Mesendoderm (in vitro differentiated cells): ENCODE measurements at regions not wholly inside any gene's neighbourhood (a gene's known extent, or its start where the extent isn't known, plus 50 kb on each side); places are given as distances from the start of the nearest gene placed in this dataset.
A peak's percentile ranks its signal among the peaks of the same experiment; 100 is the strongest.
"Not testable (repeated sequence)": the region's sequence is repeated elsewhere in the genome, so short reads cannot be mapped to it uniquely, and the experiment has no call there.

ENCODE experiments used
- DNase-seq: peaks from one replicate; pipeline ENCODE4 v3.0.0; 2013
- H2AK5ac ChIP-seq: 2 replicates; pipeline ENCODE4 v1.6.1; 2013; ENCODE audit warnings: low read length, inconsistent platforms
- H2BK120ac ChIP-seq: 2 replicates; pipeline ENCODE4 v1.6.1; 2013; ENCODE audit warnings: low read depth, mild to moderate bottlenecking, low read length, moderate library complexity, mixed read lengths
- H2BK15ac ChIP-seq: replicated peaks from 2 replicates; pipeline ENCODE4 v1.6.1; 2013; ENCODE audit warnings: low read depth, mild to moderate bottlenecking, moderate library complexity
- H2BK5ac ChIP-seq: 2 replicates; pipeline ENCODE4 v1.6.1; 2013; ENCODE audit warnings: low read length, inconsistent platforms
- H3K18ac ChIP-seq: 2 replicates; pipeline ENCODE4 v1.6.1; 2013; ENCODE audit warnings: mild to moderate bottlenecking, low read length, mixed read lengths
- H3K23ac ChIP-seq: one replicate; pipeline ENCODE4 v1.6.1; 2013; ENCODE audit warnings: low read length
- H3K27ac ChIP-seq: 2 replicates; pipeline ENCODE4 v1.5.1; 2013; ENCODE audit warnings: low read depth, mild to moderate bottlenecking, inconsistent platforms, low read length, moderate library complexity
- H3K27me3 ChIP-seq: 2 replicates; pipeline ENCODE4 v1.6.1; 2013; ENCODE audit warnings: low read length, control low read depth, mild to moderate bottlenecking, inconsistent platforms; ENCODE audit not compliant: insufficient read depth, poor library complexity
- H3K36me3 ChIP-seq: 2 replicates; pipeline ENCODE4 v1.6.1; 2013; ENCODE audit warnings: low read length, inconsistent platforms; ENCODE audit not compliant: control insufficient read depth, insufficient read depth
- H3K4ac ChIP-seq: one replicate; pipeline ENCODE4 v1.6.1; 2013; ENCODE audit warnings: low read depth, mild to moderate bottlenecking, low read length, moderate library complexity
- H3K4me1 ChIP-seq: 2 replicates; pipeline ENCODE4 v1.6.1; 2013; ENCODE audit warnings: low read depth, low read length, inconsistent platforms; ENCODE audit not compliant: control insufficient read depth
- H3K4me2 ChIP-seq: 2 replicates; pipeline ENCODE4 v1.6.1; 2013; ENCODE audit warnings: low read length
- H3K4me3 ChIP-seq: 2 replicates; pipeline ENCODE4 v1.5.1; 2013; ENCODE audit warnings: mild to moderate bottlenecking, low read length
- H3K56ac ChIP-seq: one replicate; pipeline ENCODE4 v1.6.1; 2013; ENCODE audit warnings: low read length
- H3K79me1 ChIP-seq: 2 replicates; pipeline ENCODE4 v1.6.1; 2013; ENCODE audit warnings: low read length, inconsistent platforms
- H3K79me2 ChIP-seq: 2 replicates; pipeline ENCODE4 v1.6.1; 2013; ENCODE audit warnings: mild to moderate bottlenecking, low read length; ENCODE audit not compliant: control insufficient read depth, insufficient read depth
- H3K9ac ChIP-seq: 2 replicates; pipeline ENCODE4 v1.6.1; 2013; ENCODE audit warnings: low read length, inconsistent platforms
- H4K5ac ChIP-seq: one replicate; pipeline ENCODE4 v1.6.1; 2013; ENCODE audit warnings: low read length
- H4K8ac ChIP-seq: one replicate; pipeline ENCODE4 v1.6.1; 2013; ENCODE audit warnings: low read depth, mild to moderate bottlenecking, control low read depth, low read length, moderate library complexity
- WGBS: extraction: QIAGEN DNeasy Blood & Tissue Kit; methylation state at CpG from one replicate; pipeline ENCODE4 v1.1.7; 2013; ENCODE audit warnings: low lambda C conversion rate, missing lambda C conversion rate; ENCODE audit not compliant: insufficient coverage; ENCODE audit errors: extremely low coverage; 5-methylcytosine and 5-hydroxymethylcytosine counted together

- not testable (repeated sequence) for H3K79me1 ChIP-seq, H3K27me3 ChIP-seq, H2BK120ac ChIP-seq, H3K4ac ChIP-seq, DNase-seq, H4K5ac ChIP-seq, H3K4me2 ChIP-seq, H3K9ac ChIP-seq, H3K79me2 ChIP-seq, H4K8ac ChIP-seq, H3K4me1 ChIP-seq, H2AK5ac ChIP-seq, H2BK15ac ChIP-seq, H3K18ac ChIP-seq, H3K36me3 ChIP-seq, H2BK5ac ChIP-seq, H3K23ac ChIP-seq, H3K56ac ChIP-seq, H3K4me3 ChIP-seq, H3K27ac ChIP-seq
Observed at GRCh38 chr12:85433148-85433547, 153.1 kb downstream of the ALX1 start.

GRCh38 chr12:85440271-85440670 lies 160.3 kb downstream of the ALX1 start:
- no peaks in the 10 kb centered on the region for H3K79me2 ChIP-seq
- H3K36me3 ChIP-seq: no peaks in the 10 kb centered on the region
- H3K4ac ChIP-seq: no peak overlapping the region
- no peak overlapping the region for H3K27ac ChIP-seq
- H3K79me1 ChIP-seq: no peaks in the 10 kb centered on the region
- H3K4me1 ChIP-seq: no peaks in the 10 kb centered on the region
- no peak overlapping the region for H2AK5ac ChIP-seq
- no peak overlapping the region for H2BK15ac ChIP-seq
- no peak overlapping the region for H3K18ac ChIP-seq
- no peak overlapping the region for H3K9ac ChIP-seq
- H3K56ac ChIP-seq: no peak overlapping the region
- H4K8ac ChIP-seq: no peak overlapping the region
- DNase-seq: peak; percentile 67
- H2BK5ac ChIP-seq: no peak overlapping the region
- no peak overlapping the region for H3K4me3 ChIP-seq
- H2BK120ac ChIP-seq: no peak overlapping the region
- H4K5ac ChIP-seq: no peak overlapping the region
- H3K27me3 ChIP-seq: no peaks in the 10 kb centered on the region
- no CpG with 5 or more reads among the region's 1 CpG for WGBS
- no peak overlapping the region for H3K23ac ChIP-seq
- H3K4me2 ChIP-seq: no peak overlapping the region

GRCh38 chr12:85441025-85441424 lies 161.0 kb downstream of the ALX1 start:
- Histone ChIP-seq H3K9ac (no peak overlapping the region), H3K4ac (no peak overlapping the region), H3K79me1 (no peaks in the 10 kb centered on the region), H3K23ac (no peak overlapping the region), H2AK5ac (no peak overlapping the region), H2BK5ac (no peak overlapping the region), H3K36me3 (no peaks in the 10 kb centered on the region), H3K56ac (no peak overlapping the region), H3K4me1 (peaks cover 2% of the 10 kb centered on the region), H2BK15ac (peak overlapping the region; percentile 85), H3K79me2 (no peaks in the 10 kb centered on the region), H3K4me3 (no peak overlapping the region), H4K5ac (no peak overlapping the region), H3K27me3 (no peaks in the 10 kb centered on the region), H4K8ac (no peak overlapping the region), H2BK120ac (no peak overlapping the region), H3K27ac (no peak overlapping the region), H3K4me2 (no peak overlapping the region), H3K18ac (peak overlapping the region; percentile 75)
- no CpG with 5 or more reads among the region's 3 CpGs for WGBS
- DNase-seq: no peak

GRCh38 chr12:85441741-85442140 lies 161.7 kb downstream of the ALX1 start:
- no peak overlapping the region for H4K8ac ChIP-seq
- no peak overlapping the region for H2BK15ac ChIP-seq
- no peak overlapping the region for H2BK5ac ChIP-seq
- H2AK5ac ChIP-seq: no peak overlapping the region
- no peaks in the 10 kb centered on the region for H3K79me1 ChIP-seq
- no peak overlapping the region for H3K56ac ChIP-seq
- no peak overlapping the region for H4K5ac ChIP-seq
- no CpG with 5 or more reads among the region's 1 CpG for WGBS
- DNase-seq: no peak
- H3K4ac ChIP-seq: no peak overlapping the region
- no peak overlapping the region for H3K9ac ChIP-seq
- no peaks in the 10 kb centered on the region for H3K36me3 ChIP-seq
- no peaks in the 10 kb centered on the region for H3K79me2 ChIP-seq
- no peak overlapping the region for H3K4me2 ChIP-seq
- no peak overlapping the region for H3K4me3 ChIP-seq
- H3K4me1 ChIP-seq: peaks cover 2% of the 10 kb centered on the region
- H3K18ac ChIP-seq: no peak overlapping the region
- H2BK120ac ChIP-seq: no peak overlapping the region
- H3K23ac ChIP-seq: no peak overlapping the region
- no peak overlapping the region for H3K27ac ChIP-seq
- no peaks in the 10 kb centered on the region for H3K27me3 ChIP-seq

GRCh38 chr12:85445060-85445938 lies 165.3 kb downstream of the ALX1 start:
- peak; percentile 55 for DNase-seq
- WGBS: no CpG with 5 or more reads among the region's 6 CpGs
- H3K4ac ChIP-seq: no peak overlapping the region
- no peak overlapping the region for H3K27ac ChIP-seq
- no peaks in the 10 kb centered on the region for H3K79me2 ChIP-seq
- peaks cover 6% of the 10 kb centered on the region for H3K4me1 ChIP-seq
- H2BK120ac ChIP-seq: peak overlapping the region; percentile 17
- H3K27me3 ChIP-seq: no peaks in the 10 kb centered on the region
- H3K36me3 ChIP-seq: no peaks in the 10 kb centered on the region
- peak overlapping the region; percentile 81 for H3K56ac ChIP-seq
- H4K8ac ChIP-seq: no peak overlapping the region
- no peak overlapping the region for H3K18ac ChIP-seq
- H3K9ac ChIP-seq: no peak overlapping the region
- no peak overlapping the region for H2BK15ac ChIP-seq
- peak overlapping the region; percentile 31 for H2BK5ac ChIP-seq
- no peak overlapping the region for H3K23ac ChIP-seq
- no peak overlapping the region for H3K4me2 ChIP-seq
- H3K79me1 ChIP-seq: no peaks in the 10 kb centered on the region
- no peak overlapping the region for H4K5ac ChIP-seq
- no peak overlapping the region for H2AK5ac ChIP-seq
- H3K4me3 ChIP-seq: no peak overlapping the region

GRCh38 chr12:85448031-85448430 lies 168.0 kb downstream of the ALX1 start:
- Histone ChIP-seq H3K18ac (no peak overlapping the region), H3K27ac (peak overlapping the region; percentile 9), H3K36me3 (no peaks in the 10 kb centered on the region), H4K8ac (no peak overlapping the region), H3K4me1 (peaks cover 6% of the 10 kb centered on the region), H2BK5ac (peak overlapping the region; percentile 91), H3K4ac (no peak overlapping the region), H3K9ac (peak overlapping the region; percentile 15), H3K23ac (no peak overlapping the region), H2AK5ac (peak overlapping the region; percentile 87), H2BK120ac (no peak overlapping the region), H3K79me1 (no peaks in the 10 kb centered on the region), H4K5ac (peak overlapping the region; percentile 9), H2BK15ac (peak overlapping the region; percentile 59), H3K27me3 (no peaks in the 10 kb centered on the region), H3K4me3 (no peak overlapping the region), H3K56ac (peak overlapping the region; percentile 75), H3K79me2 (no peaks in the 10 kb centered on the region), H3K4me2 (no peak overlapping the region)
- peak; percentile 81 for DNase-seq
- no CpG with 5 or more reads among the region's 1 CpG for WGBS
